BLaER1 treated with 17β-estradiol and CSF1 and Interleukin-3, amounts not matched to agents 10 nM and 100 nM (cell line): ENCODE measurements at regions not wholly inside any gene's neighbourhood (a gene's known extent, or its start where the extent isn't known, plus 50 kb on each side); places are given as distances from the start of the nearest gene placed in this dataset.

Experiments used
- H3K27ac ChIP-seq, 11 experiments: shearing (Covaris generic); formaldehyde crosslinking; 2 replicates each; pipeline ENCODE4 v1.8.1; 2022
- H3K27me3 ChIP-seq, 11 experiments: shearing (Covaris generic); formaldehyde crosslinking; 2 replicates each; pipeline ENCODE4 v1.8.1; 2022
- H3K36me3 ChIP-seq, 11 experiments: shearing (Covaris generic); formaldehyde crosslinking; 2 replicates each; pipeline ENCODE4 v1.8.1; 2022
- H3K4me1 ChIP-seq, 10 experiments: shearing (Covaris generic); formaldehyde crosslinking; 2 replicates each; pipeline ENCODE4 v1.8.1; 2022
- H3K4me2 ChIP-seq, 11 experiments: shearing (Covaris generic); formaldehyde crosslinking; 2 replicates each; pipeline ENCODE4 v1.8.1; 2022
- H3K4me3 ChIP-seq, 10 experiments: shearing (Covaris generic); formaldehyde crosslinking; 2 replicates each; pipeline ENCODE4 v1.8.1; 2022
- H3K9ac ChIP-seq, 11 experiments: shearing (Covaris generic); formaldehyde crosslinking; 2 replicates each; pipeline ENCODE4 v1.8.1; 2022
- H3K9me3 ChIP-seq, 11 experiments: shearing (Covaris generic); formaldehyde crosslinking; replicated peaks in 1 of 11; 2 replicates each; pipeline ENCODE4 v1.8.1; 2022
- H4K20me1 ChIP-seq, 11 experiments: shearing (Covaris generic); formaldehyde crosslinking; 2 replicates each; pipeline ENCODE4 v1.8.1; 2022
- Cebpa-rat ChIP-seq, 11 experiments: shearing (Covaris generic); IDR thresholded peaks; 2 replicates each; pipeline ENCODE4 v1.8.1; 2022

DNA sequence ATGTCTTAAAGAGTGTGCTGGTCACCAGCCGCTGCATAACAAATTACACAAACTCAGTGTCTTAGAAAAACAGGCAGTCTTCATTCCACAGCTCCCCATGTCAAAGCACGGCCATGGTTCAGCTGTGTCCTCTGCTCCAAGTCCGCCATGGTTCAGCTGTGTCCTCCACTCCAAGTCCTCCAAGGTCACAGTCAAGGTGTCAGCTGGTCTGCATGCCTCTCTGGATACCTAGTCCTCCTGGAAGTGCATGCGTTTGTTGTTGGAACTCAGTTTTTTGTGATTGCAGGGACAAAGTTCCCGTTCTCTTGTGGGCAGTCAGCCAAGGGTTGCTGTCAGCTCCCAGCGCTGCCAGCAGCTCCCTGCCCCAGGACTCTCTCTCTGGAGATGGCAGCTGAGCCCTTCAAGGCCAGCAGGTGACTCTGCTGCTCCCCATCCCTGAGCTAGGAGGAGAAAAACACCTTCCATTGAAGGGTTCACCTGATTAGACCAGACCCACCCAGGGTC is 304.0 kb upstream of the MYT1L start:
- Histone ChIP-seq H3K27me3 (no peaks in the 10 kb centered on the region), H3K36me3 (no peaks in the 10 kb centered on the region), H4K20me1 (peaks cover 0 to 5% (median 0%) of the 10 kb centered on the region in 11 experiments; a peak in 1 of 22 replicates), H3K4me1 (peaks cover 0 to 13% (median 10%) of the 10 kb centered on the region in 10 experiments; a peak in 13 of 20 replicates), H3K4me3 (no peak overlapping the region), H3K4me2 (no peak overlapping the region), H3K9ac (no peak overlapping the region), H3K9me3 (no peaks in the 10 kb centered on the region), H3K27ac (no peak overlapping the region)
- no peak for TF ChIP-seq Cebpa-rat (IDR thresholded peaks at IDR 0.05)

DNA sequence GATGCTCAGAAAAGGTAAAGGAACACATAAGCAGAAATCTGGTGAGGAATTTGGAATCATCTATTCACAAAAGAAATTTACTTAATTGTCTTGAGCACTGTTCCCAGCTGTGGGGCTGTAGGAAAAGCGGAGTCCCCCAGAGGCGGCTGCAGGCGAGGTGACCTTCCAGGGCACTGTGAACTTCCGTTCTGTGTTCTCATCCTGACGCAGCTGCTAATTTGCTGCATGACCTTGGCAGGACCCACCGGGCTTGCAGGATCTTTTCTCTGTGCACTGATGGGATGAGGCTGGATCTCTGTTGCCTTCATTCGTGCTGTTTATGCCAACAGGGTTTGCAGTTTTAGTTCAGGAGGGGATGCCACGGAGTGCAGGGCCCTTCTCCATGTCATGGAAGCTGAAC is 301.9 kb upstream of the MYT1L start:
- H3K4me3 ChIP-seq = no peak overlapping the region
- H3K27me3 ChIP-seq = no peaks in the 10 kb centered on the region
- H3K9me3 ChIP-seq = no peaks in the 10 kb centered on the region
- TF ChIP-seq Cebpa-rat (IDR thresholded peaks at IDR 0.05) = no peak
- H3K4me2 ChIP-seq = no peak overlapping the region
- H3K4me1 ChIP-seq = no peaks in the 10 kb centered on the region
- no peak overlapping the region for H3K9ac ChIP-seq
- no peaks in the 10 kb centered on the region for H3K36me3 ChIP-seq
- 0 out of 22 replicates have a peak, but pooled peaks cover 0 to 5% (median 0%) of the 10 kb centered on the region in 11 experiments for H4K20me1 ChIP-seq
- H3K27ac ChIP-seq = no peak overlapping the region

DNA sequence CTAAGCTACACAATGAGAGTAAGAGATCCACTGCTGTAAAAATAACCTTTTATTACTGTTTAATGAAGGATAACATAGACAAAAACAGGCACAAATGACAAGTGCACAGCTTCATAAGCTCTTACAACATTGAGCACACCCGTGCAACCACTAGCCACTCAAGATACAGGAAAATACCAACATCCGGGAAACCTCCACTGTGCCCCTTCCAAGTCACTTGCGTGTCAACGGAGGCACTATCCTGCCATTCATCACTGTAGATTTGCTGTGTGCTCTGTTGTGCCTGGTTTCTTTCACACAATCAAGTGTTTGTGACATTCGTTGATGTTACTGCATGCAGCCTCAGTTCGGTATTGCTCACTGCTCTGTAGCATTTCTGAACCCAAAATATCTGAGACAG is 292.9 kb upstream of the MYT1L start:
- H3K4me3 ChIP-seq = no peak overlapping the region
- H3K4me2 ChIP-seq = no peak overlapping the region
- no peak overlapping the region for H3K9ac ChIP-seq
- no peak for TF ChIP-seq Cebpa-rat (IDR thresholded peaks at IDR 0.05)
- no peaks in the 10 kb centered on the region for H3K36me3 ChIP-seq
- no peaks in the 10 kb centered on the region for H3K4me1 ChIP-seq
- no peaks in the 10 kb centered on the region for H3K27me3 ChIP-seq
- H3K9me3 ChIP-seq = peaks cover 0 to 9% (median 0%) of the 10 kb centered on the region in 11 experiments; a peak in 5 of 22 replicates
- H4K20me1 ChIP-seq = no peaks in the 10 kb centered on the region
- H3K27ac ChIP-seq = no peak overlapping the region

DNA sequence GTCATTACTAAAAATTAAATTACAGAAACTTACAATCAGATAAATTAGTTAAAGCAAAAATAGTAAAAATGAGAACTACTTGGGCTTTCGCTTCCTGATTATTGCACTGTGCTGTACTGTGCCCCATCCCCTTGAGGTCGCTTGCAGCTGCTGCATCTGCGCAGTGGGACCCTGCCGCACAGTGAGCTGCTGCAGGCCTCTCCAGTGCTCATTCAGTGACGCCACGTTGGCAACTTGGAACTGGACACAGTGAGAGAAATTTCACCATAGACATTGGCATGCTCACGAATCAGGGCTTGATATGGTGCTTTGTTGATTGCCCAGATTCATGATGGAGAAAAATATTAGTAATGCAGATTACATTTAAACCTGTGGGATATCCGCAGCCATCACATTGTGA is 290.8 kb upstream of the MYT1L start:
- Histone ChIP-seq H4K20me1 (no peaks in the 10 kb centered on the region), H3K9ac (no peak overlapping the region), H3K4me2 (no peak overlapping the region), H3K4me3 (no peak overlapping the region), H3K27me3 (no peaks in the 10 kb centered on the region), H3K9me3 (peaks cover 0 to 7% (median 0%) of the 10 kb centered on the region in 11 experiments; a peak in 5 of 22 replicates), H3K4me1 (peaks cover 0 to 14% (median 8%) of the 10 kb centered on the region in 10 experiments; a peak in 8 of 20 replicates), H3K36me3 (no peaks in the 10 kb centered on the region), H3K27ac (no peak overlapping the region)
- no peak for TF ChIP-seq Cebpa-rat (IDR thresholded peaks at IDR 0.05)

DNA sequence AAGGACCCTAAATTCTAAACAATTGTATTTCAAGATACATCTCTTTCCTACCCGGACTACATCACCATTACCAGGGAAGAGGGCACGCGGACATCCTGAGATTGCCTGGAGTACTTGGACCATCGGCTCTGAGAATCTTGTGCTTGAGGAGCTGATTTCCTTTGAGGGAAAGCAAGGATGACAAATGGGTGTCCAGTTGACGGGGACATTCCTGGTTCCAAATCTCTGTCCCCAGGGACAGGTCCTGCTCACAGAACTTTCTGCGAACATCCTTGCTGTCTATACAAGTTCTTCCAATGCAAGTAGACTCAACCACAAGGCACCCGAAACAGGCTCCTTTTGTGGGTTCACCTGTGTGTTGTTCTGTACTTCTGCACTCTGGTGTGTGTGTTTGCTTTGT is 289.5 kb upstream of the MYT1L start:
- no peak overlapping the region for H3K9ac ChIP-seq
- H3K4me3 ChIP-seq = no peak overlapping the region
- H3K9me3 ChIP-seq = no peaks in the 10 kb centered on the region
- H3K36me3 ChIP-seq = no peaks in the 10 kb centered on the region
- H3K4me1 ChIP-seq = peaks cover 0 to 14% (median 8%) of the 10 kb centered on the region in 10 experiments; a peak in 8 of 20 replicates
- TF ChIP-seq Cebpa-rat (IDR thresholded peaks at IDR 0.05) = no peak
- no peak overlapping the region for H3K27ac ChIP-seq
- no peak overlapping the region for H3K4me2 ChIP-seq
- H3K27me3 ChIP-seq = no peaks in the 10 kb centered on the region
- H4K20me1 ChIP-seq = no peaks in the 10 kb centered on the region

DNA sequence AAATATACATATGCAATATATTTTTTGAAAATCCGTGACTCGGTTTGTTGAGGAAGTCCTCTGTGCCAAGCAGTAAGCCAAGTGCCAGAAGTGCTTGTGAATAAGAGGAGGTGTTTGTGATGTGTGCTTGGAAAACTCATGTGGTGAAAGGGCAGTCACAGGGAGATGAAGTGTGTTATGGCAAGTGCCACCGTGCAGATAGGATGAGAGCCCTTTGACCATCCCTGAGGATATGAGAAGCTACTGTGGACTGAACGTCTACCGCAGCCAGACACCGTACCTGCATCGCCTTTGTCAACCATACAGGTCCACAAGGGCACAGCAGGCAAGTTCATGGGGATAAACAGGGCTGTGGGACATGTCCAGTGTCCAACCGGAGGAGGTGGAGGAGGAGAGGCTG is 288.9 kb upstream of the MYT1L start:
- Histone ChIP-seq H3K4me2 (no peak overlapping the region), H3K27ac (no peak overlapping the region), H4K20me1 (no peaks in the 10 kb centered on the region), H3K36me3 (no peaks in the 10 kb centered on the region), H3K27me3 (no peaks in the 10 kb centered on the region), H3K4me1 (peaks cover 0 to 14% (median 8%) of the 10 kb centered on the region in 10 experiments; a peak in 11 of 20 replicates), H3K4me3 (no peak overlapping the region), H3K9me3 (no peaks in the 10 kb centered on the region), H3K9ac (no peak overlapping the region)
- no peak for TF ChIP-seq Cebpa-rat (IDR thresholded peaks at IDR 0.05)

DNA sequence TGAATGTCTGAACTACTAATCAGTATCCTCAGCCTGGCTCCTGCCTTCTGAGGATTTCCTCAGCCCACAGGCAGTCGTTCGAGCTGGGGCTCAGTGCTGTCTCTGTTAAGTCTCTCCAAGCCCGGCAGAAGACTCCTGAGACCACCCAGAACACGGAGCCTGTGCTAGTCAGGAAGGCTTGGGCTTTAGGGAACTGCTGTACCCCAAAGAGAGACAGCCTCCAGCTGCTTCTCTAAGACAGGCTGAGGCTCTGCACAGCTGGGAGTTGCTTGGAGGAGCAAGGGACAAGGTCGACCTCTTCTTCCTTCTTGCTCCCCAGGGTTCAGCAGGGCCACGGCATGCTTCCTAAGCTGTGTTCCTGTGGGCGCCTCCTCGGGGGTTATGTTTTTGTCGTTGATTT is 283.4 kb upstream of the MYT1L start:
- Histone ChIP-seq H4K20me1 (no peaks in the 10 kb centered on the region), H3K27me3 (no peaks in the 10 kb centered on the region), H3K4me1 (peaks cover 12 to 46% (median 35%) of the 10 kb centered on the region in 10 experiments; a peak in 19 of 20 replicates), H3K4me3 (peak overlapping the region in 1 of 10 experiments; percentile 45; a peak in 1 of 20 replicates), H3K4me2 (peak overlapping the region; percentile 66 to 76 (median 74)), H3K36me3 (no peaks in the 10 kb centered on the region), H3K9ac (peak overlapping the region in 7 of 11 experiments; percentile 4 to 53 (median 31); a peak in 7 of 22 replicates), H3K9me3 (peaks cover 0 to 6% (median 0%) of the 10 kb centered on the region in 11 experiments; a peak in 5 of 22 replicates), H3K27ac (peak overlapping the region in 4 of 11 experiments; percentile 13 to 35 (median 28); a peak in 3 of 22 replicates)
- TF ChIP-seq Cebpa-rat (IDR thresholded peaks at IDR 0.05) = no peak

DNA sequence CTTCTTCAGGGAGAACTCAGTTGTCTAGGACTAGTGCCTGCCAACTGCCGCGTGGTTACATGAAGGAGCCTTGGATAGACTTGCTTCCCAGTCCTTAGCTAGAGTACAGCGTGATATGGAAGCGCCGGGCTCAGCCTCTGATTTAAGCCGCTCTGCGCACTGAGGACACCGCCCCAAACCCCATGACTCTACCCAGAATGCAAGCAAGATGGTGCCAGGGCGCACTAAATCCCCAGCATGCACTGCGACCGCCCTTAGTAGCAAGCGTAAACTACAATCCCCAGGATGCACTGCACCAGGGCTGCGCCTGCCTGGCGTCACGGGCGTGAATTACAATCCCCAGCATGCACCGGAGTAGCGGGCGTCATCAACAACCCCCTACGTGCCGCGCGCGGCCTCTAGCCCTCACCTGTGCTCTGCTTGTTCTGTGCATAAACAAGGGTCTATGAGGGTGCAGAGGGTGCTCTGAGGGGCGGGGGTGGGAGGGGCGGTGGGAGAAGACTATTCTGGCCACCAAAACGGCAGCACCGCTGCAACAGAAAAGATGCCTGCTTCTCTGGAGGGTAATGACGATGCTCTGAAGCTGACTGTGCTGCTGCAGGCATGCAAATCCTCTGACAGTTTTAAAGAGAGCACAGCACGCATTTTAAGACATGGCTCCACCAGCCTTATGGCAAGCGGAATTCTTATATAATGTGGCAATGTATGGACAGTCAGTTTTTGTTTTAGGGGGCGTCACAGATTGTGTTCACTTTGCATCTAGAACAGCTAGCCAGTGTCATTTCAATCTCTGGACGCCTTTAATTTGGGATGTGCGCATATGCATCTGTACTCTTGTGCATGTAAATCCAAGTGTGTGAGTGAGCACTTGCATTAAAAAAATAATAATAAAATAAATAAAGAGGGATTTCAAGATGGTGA is 282.5 kb upstream of the MYT1L start:
- Histone ChIP-seq H4K20me1 (no peaks in the 10 kb centered on the region), H3K4me2 (peak overlapping the region; percentile 66 to 76 (median 74)), H3K9me3 (peaks cover 0 to 6% (median 0%) of the 10 kb centered on the region in 11 experiments; a peak in 5 of 22 replicates), H3K9ac (peak overlapping the region in 5 of 11 experiments; percentile 13 to 46 (median 30); a peak in 2 of 22 replicates), H3K36me3 (no peaks in the 10 kb centered on the region), H3K27me3 (no peaks in the 10 kb centered on the region), H3K4me3 (peak overlapping the region; percentile 33 to 60 (median 48)), H3K27ac (peak overlapping the region in 9 of 11 experiments; percentile 33 to 67 (median 54); a peak in 13 of 22 replicates), H3K4me1 (peaks cover 17 to 54% (median 43%) of the 10 kb centered on the region in 10 experiments; a peak in 19 of 20 replicates)
- TF ChIP-seq Cebpa-rat (IDR thresholded peaks at IDR 0.05) = no peak

DNA sequence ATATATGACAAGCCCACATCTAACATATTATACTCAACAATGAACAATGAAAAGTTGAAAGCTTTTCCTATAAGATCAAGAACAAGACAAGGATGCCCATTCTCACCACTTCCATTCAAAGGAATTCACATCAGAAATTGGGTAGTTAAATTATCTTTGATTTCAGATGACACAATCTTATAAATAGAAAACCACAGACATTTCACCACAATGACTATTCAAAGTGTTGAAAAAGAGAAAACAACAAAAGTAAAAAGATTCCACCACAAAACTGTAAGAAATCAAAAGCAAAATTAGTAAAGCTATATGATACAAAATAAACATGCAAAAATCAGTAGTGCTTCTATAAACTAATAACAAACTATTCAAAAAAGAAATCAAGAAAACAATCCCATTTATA is 279.7 kb upstream of the MYT1L start:
- H3K4me3 ChIP-seq = no peak overlapping the region
- no peaks in the 10 kb centered on the region for H3K27me3 ChIP-seq
- peak overlapping the region in 8 of 11 experiments; percentile 4 to 58 (median 34); a peak in 11 of 22 replicates for H3K4me2 ChIP-seq
- H4K20me1 ChIP-seq = no peaks in the 10 kb centered on the region
- no peak overlapping the region for H3K9ac ChIP-seq
- no peak for TF ChIP-seq Cebpa-rat (IDR thresholded peaks at IDR 0.05)
- H3K4me1 ChIP-seq = peaks cover 17 to 51% (median 41%) of the 10 kb centered on the region in 10 experiments; a peak in 19 of 20 replicates
- H3K9me3 ChIP-seq = peaks cover 0 to 6% (median 0%) of the 10 kb centered on the region in 11 experiments; a peak in 5 of 22 replicates
- no peaks in the 10 kb centered on the region for H3K36me3 ChIP-seq
- no peak overlapping the region for H3K27ac ChIP-seq
